Panc1 (cell line): ENCODE measurements at regions not wholly inside any gene's neighbourhood (a gene's known extent, or its start where the extent isn't known, plus 50 kb on each side); places are given as distances from the start of the nearest gene placed in this dataset.
"Not testable (repeated sequence)": the region's sequence is repeated elsewhere in the genome, so short reads cannot be mapped to it uniquely, and the experiment has no call there.

Experiments
- ATAC-seq: fragments of 200-7000 bp; cut with Tn5 transposase; 2 replicates; pipeline ENCODE4 v1.9.1; 2020; ENCODE audit warnings: mild to moderate bottlenecking, moderate library complexity
- BruUV-seq: library from RNA; stranded (reverse); fragments of 400-500 nt; replicated peaks from 2 replicates; lab custom pipeline; 2021; lab: Mats Ljungman, UMichigan
- CTCF ChIA-PET: fragments of 300-600 bp; sonication (Branson Sonifier 250); formaldehyde crosslinking; loops from one replicate; lab custom pipeline; 2022; ENCODE audit warnings: antibody characterized with exemption; lab: Charles Lee
- POLR2A ChIA-PET: fragments of 300-600 bp; sonication (Branson Sonifier 250); formaldehyde crosslinking; loops from one replicate; lab custom pipeline; 2022; ENCODE audit warnings: antibody characterized with exemption; lab: Charles Lee
- DNase-seq: peaks from one replicate; pipeline ENCODE4 v3.0.0-alpha.2; 2010; ENCODE audit warnings: low read depth, low spot score
- H3K27ac ChIP-seq: 2 replicates; pipeline ENCODE4 v1.5.1; 2011; ENCODE audit warnings: mild to moderate bottlenecking, low read length, inconsistent platforms
- H3K27me3 ChIP-seq: fragments of 200-500 bp; sonication (Bioruptor generic); 2 replicates; pipeline ENCODE4 v1.6.0; 2014; ENCODE audit warnings: low read length, inconsistent platforms; ENCODE audit not compliant: control insufficient read depth, insufficient read depth
- H3K36me3 ChIP-seq: fragments of 200-500 bp; sonication (Bioruptor generic); 2 replicates; pipeline ENCODE4 v1.5.1; 2014; ENCODE audit warnings: inconsistent platforms, mild to moderate bottlenecking, low read length, moderate library complexity; ENCODE audit not compliant: control insufficient read depth, insufficient read depth
- H3K4me1 ChIP-seq: 2 replicates; pipeline ENCODE4 v1.5.1; 2011; ENCODE audit warnings: inconsistent platforms, mild to moderate bottlenecking, low read length, moderate library complexity; ENCODE audit not compliant: control insufficient read depth, insufficient read depth
- H3K4me3 ChIP-seq, 2 experiments: 2 replicates each; pipeline ENCODE4 v1.5.1; 2011 to 2012; ENCODE audit warnings: low read depth in 2 of 2, low read length in 2 of 2, mild to moderate bottlenecking in 2 of 2, inconsistent platforms in 1 of 2, moderate library complexity in 1 of 2
- H3K9me3 ChIP-seq: fragments of 200-500 bp; sonication (Bioruptor generic); 2 replicates; pipeline ENCODE4 v1.5.1; 2014; ENCODE audit warnings: low read depth, mild to moderate bottlenecking, inconsistent platforms, low read length, moderate library complexity; ENCODE audit not compliant: control insufficient read depth, insufficient read depth
- POLR2AphosphoS5 ChIP-seq: IDR thresholded peaks from 2 replicates; pipeline ENCODE4 v1.6.1; 2012; ENCODE audit warnings: mild to moderate bottlenecking, low read depth, low read length, moderate library complexity
- SIN3A ChIP-seq: IDR thresholded peaks from 2 replicates; pipeline ENCODE4 v1.6.1; 2012; ENCODE audit warnings: low read depth, mild to moderate bottlenecking, low read length, moderate library complexity, borderline replicate concordance; ENCODE audit not compliant: insufficient read depth
- TCF7L2 ChIP-seq: IDR thresholded peaks from 2 replicates; pipeline ENCODE4 v1.6.1; 2011; ENCODE audit warnings: mild to moderate bottlenecking, low read depth, low read length, inconsistent platforms
- in situ Hi-C: cut with HindIII; loops from 2 replicates; pipeline ENCODE4 v1.10.0; 2016; ENCODE audit warnings: low sequenced_read_pairs, low pct_unique_long_range_greater_than_20kb
- intact Hi-C: fragments of 100-400 bp; cut with micrococcal nuclease; formaldehyde crosslinking; loops from one replicate; pipeline ENCODE4 v1.10.0; 2022; ENCODE audit not compliant: unreplicated experiment
- TF ChIP-seq, protein P1 (sequence below): fragments of 450-650 bp; IDR thresholded peaks from 2 replicates; pipeline ENCODE4 v1.5.1; 2017; ENCODE audit warnings: mild to moderate bottlenecking
- TF ChIP-seq, protein P2 (sequence below), 2 experiments: IDR thresholded peaks; 2 replicates each; pipeline ENCODE4 v1.6.1; 2011 to 2012; ENCODE audit warnings: low read depth in 2 of 2, control low read depth in 1 of 2, low read length in 1 of 2, mild to moderate bottlenecking in 1 of 2, moderate library complexity in 1 of 2; ENCODE audit not compliant: insufficient read depth in 1 of 2

DNA sequence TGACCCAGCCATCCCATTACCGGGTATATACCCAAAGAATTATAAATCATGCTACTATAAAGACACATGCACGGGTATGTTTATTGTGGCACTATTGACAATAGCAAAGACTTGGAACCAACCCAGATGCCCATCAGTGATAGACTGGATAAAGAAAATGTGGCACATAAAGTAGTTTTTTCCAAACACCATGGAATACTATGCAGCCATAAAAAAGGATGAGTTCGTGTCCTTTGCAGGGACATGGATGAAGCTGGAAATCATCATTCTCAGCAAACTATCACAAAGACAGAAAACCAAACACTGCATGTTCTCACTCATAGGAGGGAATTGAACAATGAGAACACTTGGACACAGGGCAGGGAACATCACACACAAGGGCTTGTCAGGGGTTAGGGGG is 1268.9 kb upstream of the NUDT12 start:
- H3K27ac ChIP-seq, POLR2A ChIA-PET, H3K4me1 ChIP-seq, intact Hi-C loops, BruUV-seq, H3K9me3 ChIP-seq, H3K27me3 ChIP-seq, ATAC-seq, H3K4me3 ChIP-seq, H3K36me3 ChIP-seq, in situ Hi-C loops, DNase-seq, CTCF ChIA-PET: not testable (repeated sequence)

DNA sequence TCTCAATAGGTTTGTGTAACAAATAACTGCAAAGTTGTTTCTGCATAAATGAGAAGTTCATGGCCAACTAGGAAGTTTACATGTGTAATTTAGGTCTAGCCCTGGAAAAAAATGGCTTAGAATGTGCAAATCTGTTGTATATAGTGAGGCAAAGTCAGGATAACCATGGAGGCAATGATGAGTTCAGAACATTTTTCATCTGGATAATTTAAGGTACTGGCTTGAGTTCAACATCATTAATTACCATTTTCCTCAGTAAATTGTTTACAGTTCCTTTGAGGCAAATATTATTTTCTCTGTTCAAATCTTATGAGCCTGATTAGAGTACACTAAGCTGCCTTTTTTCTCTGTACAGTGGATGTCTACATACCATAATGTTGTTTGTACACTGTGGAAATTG is 1259.0 kb upstream of the NUDT12 start:
- DNase-seq (no peak), ATAC-seq (no peak)
- TF ChIP-seq POLR2AphosphoS5 (no peak), TCF7L2 (no peak), SIN3A (no peak)
- TF ChIP-seq, protein P1, sequence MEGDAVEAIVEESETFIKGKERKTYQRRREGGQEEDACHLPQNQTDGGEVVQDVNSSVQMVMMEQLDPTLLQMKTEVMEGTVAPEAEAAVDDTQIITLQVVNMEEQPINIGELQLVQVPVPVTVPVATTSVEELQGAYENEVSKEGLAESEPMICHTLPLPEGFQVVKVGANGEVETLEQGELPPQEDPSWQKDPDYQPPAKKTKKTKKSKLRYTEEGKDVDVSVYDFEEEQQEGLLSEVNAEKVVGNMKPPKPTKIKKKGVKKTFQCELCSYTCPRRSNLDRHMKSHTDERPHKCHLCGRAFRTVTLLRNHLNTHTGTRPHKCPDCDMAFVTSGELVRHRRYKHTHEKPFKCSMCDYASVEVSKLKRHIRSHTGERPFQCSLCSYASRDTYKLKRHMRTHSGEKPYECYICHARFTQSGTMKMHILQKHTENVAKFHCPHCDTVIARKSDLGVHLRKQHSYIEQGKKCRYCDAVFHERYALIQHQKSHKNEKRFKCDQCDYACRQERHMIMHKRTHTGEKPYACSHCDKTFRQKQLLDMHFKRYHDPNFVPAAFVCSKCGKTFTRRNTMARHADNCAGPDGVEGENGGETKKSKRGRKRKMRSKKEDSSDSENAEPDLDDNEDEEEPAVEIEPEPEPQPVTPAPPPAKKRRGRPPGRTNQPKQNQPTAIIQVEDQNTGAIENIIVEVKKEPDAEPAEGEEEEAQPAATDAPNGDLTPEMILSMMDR = no peak
- TF ChIP-seq, protein P2, sequence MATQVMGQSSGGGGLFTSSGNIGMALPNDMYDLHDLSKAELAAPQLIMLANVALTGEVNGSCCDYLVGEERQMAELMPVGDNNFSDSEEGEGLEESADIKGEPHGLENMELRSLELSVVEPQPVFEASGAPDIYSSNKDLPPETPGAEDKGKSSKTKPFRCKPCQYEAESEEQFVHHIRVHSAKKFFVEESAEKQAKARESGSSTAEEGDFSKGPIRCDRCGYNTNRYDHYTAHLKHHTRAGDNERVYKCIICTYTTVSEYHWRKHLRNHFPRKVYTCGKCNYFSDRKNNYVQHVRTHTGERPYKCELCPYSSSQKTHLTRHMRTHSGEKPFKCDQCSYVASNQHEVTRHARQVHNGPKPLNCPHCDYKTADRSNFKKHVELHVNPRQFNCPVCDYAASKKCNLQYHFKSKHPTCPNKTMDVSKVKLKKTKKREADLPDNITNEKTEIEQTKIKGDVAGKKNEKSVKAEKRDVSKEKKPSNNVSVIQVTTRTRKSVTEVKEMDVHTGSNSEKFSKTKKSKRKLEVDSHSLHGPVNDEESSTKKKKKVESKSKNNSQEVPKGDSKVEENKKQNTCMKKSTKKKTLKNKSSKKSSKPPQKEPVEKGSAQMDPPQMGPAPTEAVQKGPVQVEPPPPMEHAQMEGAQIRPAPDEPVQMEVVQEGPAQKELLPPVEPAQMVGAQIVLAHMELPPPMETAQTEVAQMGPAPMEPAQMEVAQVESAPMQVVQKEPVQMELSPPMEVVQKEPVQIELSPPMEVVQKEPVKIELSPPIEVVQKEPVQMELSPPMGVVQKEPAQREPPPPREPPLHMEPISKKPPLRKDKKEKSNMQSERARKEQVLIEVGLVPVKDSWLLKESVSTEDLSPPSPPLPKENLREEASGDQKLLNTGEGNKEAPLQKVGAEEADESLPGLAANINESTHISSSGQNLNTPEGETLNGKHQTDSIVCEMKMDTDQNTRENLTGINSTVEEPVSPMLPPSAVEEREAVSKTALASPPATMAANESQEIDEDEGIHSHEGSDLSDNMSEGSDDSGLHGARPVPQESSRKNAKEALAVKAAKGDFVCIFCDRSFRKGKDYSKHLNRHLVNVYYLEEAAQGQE (IDR thresholded peaks at IDR 0.05; ENCODE audit: insufficient read depth in 1 of 2, low read depth in 2 of 2, low read length in 1 of 2) = no peak
- Histone ChIP-seq H3K4me1 (no peaks in the 10 kb centered on the region), H3K36me3 (no peaks in the 10 kb centered on the region), H3K27me3 (no peaks in the 10 kb centered on the region), H3K4me3 (no peak overlapping the region), H3K27ac (no peak overlapping the region), H3K9me3 (no peaks in the 10 kb centered on the region)
- BruUV-seq = no TSS peak
- in situ Hi-C loops = no loop called here
- POLR2A ChIA-PET = no interaction called here
- intact Hi-C loops = no loop called here
- CTCF ChIA-PET = no interaction called here

DNA sequence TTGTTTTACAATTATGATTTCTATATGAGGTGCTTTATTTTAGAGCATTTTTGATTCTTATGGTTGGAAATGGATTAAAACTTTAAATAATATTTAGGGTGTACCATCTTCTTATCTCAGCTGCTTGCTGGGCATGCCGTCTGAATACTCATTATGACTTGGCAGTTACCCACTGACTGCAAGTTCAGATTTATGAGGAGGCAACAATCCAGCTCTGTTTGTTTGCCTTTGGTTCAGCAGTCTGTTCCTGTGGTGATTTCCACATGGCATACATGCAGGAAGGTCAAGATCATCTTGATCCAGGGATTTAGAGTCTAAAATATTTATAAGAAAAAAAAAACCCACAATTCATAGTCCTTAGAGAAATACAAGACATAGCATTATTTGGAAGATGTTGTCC is 1254.5 kb upstream of the NUDT12 start:
- Histone ChIP-seq H3K27ac (no peak overlapping the region), H3K4me1 (no peaks in the 10 kb centered on the region), H3K4me3 (no peak overlapping the region), H3K27me3 (no peaks in the 10 kb centered on the region), H3K36me3 (no peaks in the 10 kb centered on the region), H3K9me3 (no peaks in the 10 kb centered on the region)
- DNase-seq (no peak), ATAC-seq (no peak)
- intact Hi-C loops = no loop called here
- in situ Hi-C loops = no loop called here
- TF ChIP-seq, protein P1 = no peak
- no peak for TF ChIP-seq TCF7L2
- BruUV-seq = no TSS peak
- POLR2A ChIA-PET = no interaction called here
- CTCF ChIA-PET = no interaction called here
